Gastrocnemius medialis (tissue), 4 donors: ENCODE measurements at regions not wholly inside any gene's neighbourhood (a gene's known extent, or its start where the extent isn't known, plus 50 kb on each side); places are given as distances from the start of the nearest gene placed in this dataset.

Experiments used
- CTCF ChIP-seq, 5 experiments: fragments of 450-650 bp in 3 of 5; fragments of 200-600 bp in 2 of 5; sonication (generic) in 2 of 5; IDR thresholded peaks in 4 of 5; conservative IDR thresholded peaks in 1 of 5; 1 replicate in 4 of 5; 2 replicates in 1 of 5; pipeline ENCODE4 v1.5.1; 2016 to 2019; ENCODE audit warnings: antibody characterized with exemption in 5 of 5, mild to moderate bottlenecking in 3 of 5, moderate library complexity in 3 of 5
- POLR2A ChIP-seq, 2 donors: fragments of 450-650 bp; IDR thresholded peaks; one replicate each; pipeline ENCODE4 v1.6.1; 2017; ENCODE audit warnings: antibody characterized with exemption in 2 of 2, mild to moderate bottlenecking in 2 of 2, moderate library complexity in 2 of 2

GRCh38 chr3:30123224-30123623 is 483.2 kb upstream of the TGFBR2 start:
- TF ChIP-seq CTCF (IDR thresholded peaks at IDR 0.05 in 4 of 5, conservative IDR thresholded peaks at IDR 0.05 in 1 of 5) (no peak), POLR2A (IDR thresholded peaks at IDR 0.05) (no peak)
